Common myeloid progenitor, CD34-positive (primary cell): ENCODE measurements at regions not wholly inside any gene's neighbourhood (a gene's known extent, or its start where the extent isn't known, plus 50 kb on each side); places are given as distances from the start of the nearest gene placed in this dataset.

Source experiments
- CTCF ChIA-PET: fragments of 350-600 bp; sonication (Branson Sonifier 250); formaldehyde crosslinking; loops from one replicate; lab custom pipeline; 2021; ENCODE audit warnings: antibody characterized with exemption; lab: Charles Lee
- POLR2A ChIA-PET: fragments of 350-600 bp; sonication (Branson Sonifier 250); formaldehyde crosslinking; loops from one replicate; lab custom pipeline; 2021; ENCODE audit warnings: antibody characterized with exemption; lab: Charles Lee
- DNase-seq, 3 donors: peaks; one replicate each; pipeline versions ENCODE4 v3.0.0 to v3.0.0-alpha.2; 2013
- H3K27ac ChIP-seq, 2 experiments: 1 replicate in 1 of 2; 2 replicates in 1 of 2; pipeline ENCODE4 v1.7.0; 2013; ENCODE audit warnings: inconsistent platforms in 2 of 2, low read length in 2 of 2, mild to moderate bottlenecking in 2 of 2, low read depth in 1 of 2, moderate library complexity in 1 of 2; ENCODE audit not compliant: severe bottlenecking in 2 of 2, insufficient read depth in 1 of 2, poor library complexity in 1 of 2
- H3K27me3 ChIP-seq, 5 experiments: replicated peaks in 2 of 5; 1 replicate in 3 of 5; 2 replicates in 2 of 5; pipeline versions ENCODE4 v1.6.1 to v1.7.0; 2013; ENCODE audit warnings: low read length in 4 of 5, mild to moderate bottlenecking in 2 of 5, moderate library complexity in 2 of 5, inconsistent platforms in 1 of 5; ENCODE audit not compliant: insufficient read depth in 5 of 5, control insufficient read depth in 4 of 5
- H3K36me3 ChIP-seq, 4 experiments: 1 replicate in 2 of 4; 2 replicates in 2 of 4; pipeline versions ENCODE4 v1.6.1 to v1.7.0; 2013; ENCODE audit warnings: low read length in 3 of 4, control low read depth in 1 of 4, mild to moderate bottlenecking in 1 of 4; ENCODE audit not compliant: control insufficient read depth in 4 of 4, insufficient read depth in 4 of 4
- H3K4me1 ChIP-seq, 4 experiments: 1 replicate in 3 of 4; 2 replicates in 1 of 4; pipeline versions ENCODE4 v1.6.1 to v1.7.1; 2013; ENCODE audit warnings: low read length in 3 of 4, mild to moderate bottlenecking in 3 of 4, control low read depth in 1 of 4, inconsistent platforms in 1 of 4, moderate library complexity in 1 of 4; ENCODE audit not compliant: control insufficient read depth in 4 of 4, insufficient read depth in 4 of 4; ENCODE audit errors: control extremely low read depth in 1 of 4
- H3K4me3 ChIP-seq, 7 experiments: 1 replicate in 4 of 7; 2 replicates in 3 of 7; pipeline versions ENCODE4 v1.5.1 to v1.7.0; 2013; ENCODE audit warnings: mild to moderate bottlenecking in 7 of 7, low read length in 6 of 7, moderate library complexity in 6 of 7, inconsistent platforms in 2 of 7, low read depth in 2 of 7, control low read depth in 1 of 7; ENCODE audit not compliant: insufficient read depth in 4 of 7, control insufficient read depth in 1 of 7; ENCODE audit errors: extremely low read depth in 1 of 7
- H3K9me3 ChIP-seq, 5 experiments: 1 replicate in 4 of 5; 2 replicates in 1 of 5; pipeline versions ENCODE4 v1.6.1 to v1.7.1; 2013; ENCODE audit warnings: low read length in 4 of 5, mild to moderate bottlenecking in 2 of 5, inconsistent platforms in 1 of 5, low read depth in 1 of 5, moderate library complexity in 1 of 5; ENCODE audit not compliant: control insufficient read depth in 4 of 5, insufficient read depth in 2 of 5; ENCODE audit errors: control extremely low read depth in 1 of 5
- WGBS: methylation state at CpG from one replicate; pipeline ENCODE4 v1.1.5; 2013; ENCODE audit not compliant: insufficient coverage; 5-methylcytosine and 5-hydroxymethylcytosine counted together

DNA sequence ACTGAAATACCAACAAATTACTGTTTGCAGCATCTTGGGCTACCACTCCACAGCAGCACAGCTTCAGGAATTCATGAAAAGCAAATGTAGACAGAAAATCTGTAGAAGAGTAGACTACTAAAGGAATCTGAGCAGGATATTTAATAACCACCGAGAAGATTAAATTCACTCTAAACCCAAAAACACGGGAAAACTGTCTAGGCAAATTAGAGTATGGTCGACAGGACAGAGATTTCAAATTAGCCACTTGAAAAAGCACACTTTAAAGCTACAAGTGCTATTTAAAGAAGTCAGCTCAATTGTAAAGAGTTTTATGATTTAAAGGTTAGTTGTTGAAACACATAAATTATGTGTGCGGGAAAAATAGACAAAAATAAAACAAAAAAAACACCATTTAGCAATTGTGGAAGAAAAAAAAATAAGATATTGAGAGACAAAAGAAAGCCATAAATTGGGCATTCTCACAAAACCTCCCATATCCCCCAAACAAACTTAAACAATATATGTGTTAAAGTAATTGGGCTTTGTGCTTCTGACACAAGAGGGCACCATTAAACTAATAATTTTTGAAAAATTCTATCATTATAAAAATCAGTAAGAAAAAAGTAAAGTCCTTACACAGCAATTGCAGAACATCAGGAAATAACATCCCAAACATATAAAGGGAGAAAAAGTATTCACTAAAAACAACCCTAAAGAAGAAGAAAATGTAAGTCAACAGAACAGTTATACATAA lies 880.8 kb downstream of the TECRL start:
- no peaks in the 10 kb centered on the region for H3K9me3 ChIP-seq
- ChIA-PET CTCF (interaction anchor here (0.7 kb wide), 1 partner anchor 1007 kb away, joined by 3 read pairs; no protein-coding TSS in a partner anchor), POLR2A (no interaction called here)
- no peak overlapping the region for H3K4me3 ChIP-seq
- no peaks in the 10 kb centered on the region for H3K4me1 ChIP-seq
- no peaks in the 10 kb centered on the region for H3K36me3 ChIP-seq
- no peak overlapping the region for H3K27ac ChIP-seq
- H3K27me3 ChIP-seq: no peaks in the 10 kb centered on the region
- DNase-seq: no peak
- WGBS: no CpG with 5 or more reads among the region's 4 CpGs

DNA sequence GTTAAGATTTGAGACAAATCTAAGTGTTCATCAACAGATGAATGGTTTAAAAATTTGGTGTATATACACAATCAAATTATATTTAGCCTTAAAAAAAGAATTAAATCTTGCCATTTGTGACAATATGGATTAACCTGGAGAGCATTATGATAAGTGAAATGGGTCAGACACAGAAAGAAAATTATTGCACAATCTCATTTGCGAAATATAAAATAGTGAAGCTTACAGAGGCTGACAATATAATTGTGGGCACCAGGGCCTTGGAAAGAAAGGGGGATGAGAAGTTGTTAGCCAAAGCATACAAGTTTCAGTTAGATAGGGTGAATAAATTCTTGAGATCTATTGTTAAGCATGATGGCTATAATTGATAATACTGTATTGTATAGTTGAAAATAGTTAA lies 883.0 kb downstream of the TECRL start:
- no peak overlapping the region for H3K27ac ChIP-seq
- POLR2A ChIA-PET: no interaction called here
- no peaks in the 10 kb centered on the region for H3K4me1 ChIP-seq
- H3K27me3 ChIP-seq: no peaks in the 10 kb centered on the region
- WGBS: 100% methylated on average over 1 of the region's 1 CpG
- no peaks in the 10 kb centered on the region for H3K36me3 ChIP-seq
- no peak overlapping the region for H3K4me3 ChIP-seq
- CTCF ChIA-PET: no interaction called here
- H3K9me3 ChIP-seq: peaks cover 0 to 2% (median 0%) of the 10 kb centered on the region in 5 experiments
- no peak for DNase-seq

DNA sequence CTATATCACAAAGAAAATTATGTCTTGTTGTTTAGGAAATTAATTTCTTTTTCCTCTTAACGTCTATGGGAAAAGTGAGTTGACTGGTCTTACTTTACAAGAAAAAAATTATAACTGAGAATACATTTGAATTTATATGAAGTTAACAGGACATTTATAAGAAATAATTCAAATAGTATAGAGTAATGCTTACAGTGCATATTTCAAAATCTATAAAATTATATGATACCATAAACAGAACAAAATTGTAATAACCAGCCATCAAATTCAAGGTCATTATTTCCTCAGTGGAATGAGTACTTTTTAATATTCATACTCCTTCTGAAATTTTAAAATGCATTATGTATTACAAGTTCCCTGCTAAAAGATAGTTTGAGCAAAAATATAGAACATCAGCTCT lies 884.5 kb downstream of the TECRL start:
- Histone ChIP-seq H3K4me3 (no peak overlapping the region), H3K4me1 (no peaks in the 10 kb centered on the region), H3K27ac (no peak overlapping the region), H3K9me3 (peaks cover 0 to 2% (median 0%) of the 10 kb centered on the region in 5 experiments), H3K27me3 (no peaks in the 10 kb centered on the region), H3K36me3 (no peaks in the 10 kb centered on the region)
- CTCF ChIA-PET: interaction anchor here (0.9 kb wide), 1 partner anchor 180 kb away, joined by 3 read pairs; no protein-coding TSS in a partner anchor
- WGBS: no CpG with 5 or more reads among the region's 1 CpG
- no peak for DNase-seq
- POLR2A ChIA-PET: no interaction called here

DNA sequence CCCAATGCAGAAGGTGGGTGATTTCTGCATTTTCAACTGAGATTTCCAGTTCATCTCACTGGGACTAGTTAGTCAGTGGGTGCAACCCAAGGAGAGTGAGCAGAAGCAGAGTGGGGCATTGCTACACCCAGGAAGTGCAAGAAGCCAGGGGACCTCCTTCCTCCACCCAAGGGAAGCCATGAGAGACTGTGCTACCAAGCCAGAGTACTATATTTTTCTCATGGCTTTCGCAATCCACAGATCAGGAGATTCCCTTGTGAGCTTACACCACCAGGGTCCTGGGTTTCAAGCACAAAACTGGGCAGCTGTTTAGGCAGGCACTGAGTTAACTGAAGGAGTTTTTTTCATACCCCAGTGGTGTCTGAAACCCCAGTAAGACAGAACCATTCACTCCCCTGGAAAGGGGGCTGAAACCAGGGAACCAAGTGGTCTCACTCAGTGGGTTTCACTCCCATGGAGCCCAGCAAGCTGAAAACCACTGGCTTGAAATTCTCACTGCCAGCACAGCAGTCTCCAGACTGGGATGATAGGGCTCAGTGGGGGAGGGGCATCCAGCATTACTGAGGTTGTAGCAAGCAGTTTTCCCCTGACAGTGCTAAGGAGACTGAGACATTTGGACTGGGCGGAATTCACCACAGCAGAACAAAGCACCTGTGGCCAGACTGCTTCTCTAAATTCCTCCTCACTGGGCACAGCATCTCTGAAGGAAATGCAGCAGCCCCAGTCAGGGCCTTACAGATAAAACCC lies 903.4 kb downstream of the TECRL start:
- H3K4me1 ChIP-seq: no peaks in the 10 kb centered on the region
- 90% methylated on average over 2 of the region's 2 CpGs for WGBS
- DNase-seq: no peak
- ChIA-PET POLR2A (no interaction called here), CTCF (no interaction called here)
- H3K27me3 ChIP-seq: no peaks in the 10 kb centered on the region
- no peaks in the 10 kb centered on the region for H3K36me3 ChIP-seq
- no peak overlapping the region for H3K4me3 ChIP-seq
- no peaks in the 10 kb centered on the region for H3K9me3 ChIP-seq
- H3K27ac ChIP-seq: no peak overlapping the region

- Histone ChIP-seq H3K4me3 (no peak overlapping the region), H3K36me3 (no peaks in the 10 kb centered on the region), H3K27me3 (no peaks in the 10 kb centered on the region), H3K9me3 (no peaks in the 10 kb centered on the region), H3K27ac (no peak overlapping the region), H3K4me1 (no peaks in the 10 kb centered on the region)
- ChIA-PET CTCF (no interaction called here), POLR2A (no interaction called here)
- DNase-seq: no peak
Measured at GRCh38 chr4:63493265-63493664, 916.0 kb downstream of the TECRL start.

- H3K27me3 ChIP-seq: no peaks in the 10 kb centered on the region
- CTCF ChIA-PET: no interaction called here
- POLR2A ChIA-PET: no interaction called here
- no peaks in the 10 kb centered on the region for H3K4me1 ChIP-seq
- no peak overlapping the region for H3K27ac ChIP-seq
- H3K4me3 ChIP-seq: no peak overlapping the region
- no peaks in the 10 kb centered on the region for H3K36me3 ChIP-seq
- no peaks in the 10 kb centered on the region for H3K9me3 ChIP-seq
- DNase-seq: no peak
Measured at GRCh38 chr4:63492515-63492914, 916.7 kb downstream of the TECRL start.

DNA sequence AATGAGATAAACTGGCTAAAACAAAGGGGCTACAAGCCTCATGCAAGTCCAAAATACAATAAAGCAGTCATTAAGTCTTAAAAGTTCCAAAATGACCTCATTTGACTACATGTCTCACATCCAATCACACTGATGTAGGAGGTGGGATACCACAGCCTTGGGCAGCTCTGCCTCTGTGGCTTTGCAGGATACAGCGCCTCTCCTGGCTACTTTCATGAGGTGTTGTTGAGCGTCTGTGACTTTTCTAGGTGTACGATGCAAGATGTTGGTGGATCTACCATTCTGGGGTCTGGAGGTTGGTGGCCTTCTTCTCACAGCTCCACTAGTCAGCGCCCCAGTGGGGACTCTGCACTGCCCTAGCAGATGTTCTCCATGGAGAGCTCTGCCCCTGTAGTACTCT lies 944.9 kb downstream of the TECRL start:
- POLR2A ChIA-PET: no interaction called here
- CTCF ChIA-PET: no interaction called here
- H3K9me3 ChIP-seq: no peaks in the 10 kb centered on the region
- DNase-seq: no peak
- no peaks in the 10 kb centered on the region for H3K4me1 ChIP-seq
- no peak overlapping the region for H3K27ac ChIP-seq
- WGBS: 98% methylated on average over 4 of the region's 4 CpGs
- no peak overlapping the region for H3K4me3 ChIP-seq
- no peaks in the 10 kb centered on the region for H3K36me3 ChIP-seq
- H3K27me3 ChIP-seq: no peaks in the 10 kb centered on the region
